ENCODE measurements at regions not wholly inside any gene's neighbourhood (a gene's known extent, or its start where the extent isn't known, plus 50 kb on each side); places are given as distances from the start of the nearest gene placed in this dataset.

GRCh38 chr7:145582742-145583303 is 533.8 kb upstream of the CNTNAP2 start:
- TF ChIP-seq, protein P1, sequence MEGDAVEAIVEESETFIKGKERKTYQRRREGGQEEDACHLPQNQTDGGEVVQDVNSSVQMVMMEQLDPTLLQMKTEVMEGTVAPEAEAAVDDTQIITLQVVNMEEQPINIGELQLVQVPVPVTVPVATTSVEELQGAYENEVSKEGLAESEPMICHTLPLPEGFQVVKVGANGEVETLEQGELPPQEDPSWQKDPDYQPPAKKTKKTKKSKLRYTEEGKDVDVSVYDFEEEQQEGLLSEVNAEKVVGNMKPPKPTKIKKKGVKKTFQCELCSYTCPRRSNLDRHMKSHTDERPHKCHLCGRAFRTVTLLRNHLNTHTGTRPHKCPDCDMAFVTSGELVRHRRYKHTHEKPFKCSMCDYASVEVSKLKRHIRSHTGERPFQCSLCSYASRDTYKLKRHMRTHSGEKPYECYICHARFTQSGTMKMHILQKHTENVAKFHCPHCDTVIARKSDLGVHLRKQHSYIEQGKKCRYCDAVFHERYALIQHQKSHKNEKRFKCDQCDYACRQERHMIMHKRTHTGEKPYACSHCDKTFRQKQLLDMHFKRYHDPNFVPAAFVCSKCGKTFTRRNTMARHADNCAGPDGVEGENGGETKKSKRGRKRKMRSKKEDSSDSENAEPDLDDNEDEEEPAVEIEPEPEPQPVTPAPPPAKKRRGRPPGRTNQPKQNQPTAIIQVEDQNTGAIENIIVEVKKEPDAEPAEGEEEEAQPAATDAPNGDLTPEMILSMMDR (IDR thresholded peaks at IDR 0.05; ENCODE audit: poor library complexity, severe bottlenecking), result no peak
- TF ChIP-seq POLR2AphosphoS5 (IDR thresholded peaks at IDR 0.05), result no peak
- TF ChIP-seq MXI1 (conservative IDR thresholded peaks at IDR 0.05; ENCODE audit: poor library complexity, severe bottlenecking), result no peak
- no peak for TF ChIP-seq REST (IDR thresholded peaks at IDR 0.05; ENCODE audit: borderline replicate concordance)
- TF ChIP-seq EZH2 (IDR thresholded peaks at IDR 0.05; ENCODE audit: borderline replicate concordance, insufficient read depth, low read length, poor library complexity, severe bottlenecking), result no peak
- TF ChIP-seq EP300 (conservative IDR thresholded peaks at IDR 0.05; ENCODE audit: poor library complexity, severe bottlenecking), result no peak
- TF ChIP-seq RAD21 (conservative IDR thresholded peaks at IDR 0.05), result no peak
- TF ChIP-seq TAF1 (IDR thresholded peaks at IDR 0.05; ENCODE audit: low read depth), result no peak

Data from neural cell (in vitro differentiated cells).